SK-N-SH (cell line): ENCODE measurements at regions not wholly inside any gene's neighbourhood (a gene's known extent, or its start where the extent isn't known, plus 50 kb on each side); places are given as distances from the start of the nearest gene placed in this dataset.

Source experiments
- CTCF ChIA-PET: fragments of 300-600, 350-600 bp; formaldehyde crosslinking; extraction: SDS; loops from one replicate; lab custom pipeline; 2021; lab: Yijun Ruan, JAX
- POLR2A ChIA-PET: fragments of 350-600 bp; sonication (Branson Sonifier 250); formaldehyde crosslinking; extraction: SDS; loops from one replicate; lab custom pipeline; 2020; ENCODE audit warnings: antibody characterized with exemption, inconsistent platforms; lab: Yijun Ruan, JAX
- DNase-seq: peaks from one replicate; pipeline ENCODE4 v3.0.0; 2012
- H2AFZ ChIP-seq: fragments of 200-600 bp; sonication (generic); 2 replicates; pipeline ENCODE4 v1.8.1; 2016; ENCODE audit warnings: antibody characterized with exemption, mild to moderate bottlenecking, low read depth
- H3F3A ChIP-seq: fragments of 200-600 bp; sonication (generic); replicated peaks from 2 replicates; pipeline ENCODE3; 2016; ENCODE audit warnings: antibody characterized with exemption, mild to moderate bottlenecking; ENCODE audit not compliant: insufficient read depth
- H3K27ac ChIP-seq, 2 experiments: fragments of 200-500 bp in 1 of 2; fragments of 200-600 bp in 1 of 2; sonication (Bioruptor generic) in 1 of 2; sonication (generic), shearing (Covaris generic) in 1 of 2; 2 replicates each; pipeline versions ENCODE4 v1.5.1 to v1.6.1; 2014 to 2016; ENCODE audit warnings: low read depth in 2 of 2, inconsistent platforms in 1 of 2, low read length in 1 of 2, mild to moderate bottlenecking in 1 of 2, mixed read lengths in 1 of 2
- H3K27me3 ChIP-seq: fragments of 200-600 bp; sonication (generic), shearing (Covaris generic); 2 replicates; pipeline ENCODE4 v1.6.1; 2016; ENCODE audit warnings: mixed run types; ENCODE audit not compliant: insufficient read depth
- H3K36me3 ChIP-seq, 2 experiments: fragments of 200-500 bp in 1 of 2; fragments of 200-600 bp in 1 of 2; sonication (Bioruptor generic) in 1 of 2; sonication (generic) in 1 of 2; replicated peaks in 1 of 2; 2 replicates each; pipeline versions ENCODE3 to v1.5.1; 2014 to 2016; ENCODE audit warnings: low read length in 1 of 2, mild to moderate bottlenecking in 1 of 2; ENCODE audit not compliant: insufficient read depth in 2 of 2, control insufficient read depth in 1 of 2
- H3K4me1 ChIP-seq, 2 experiments: fragments of 200-500 bp in 1 of 2; fragments of 200-600 bp in 1 of 2; sonication (Bioruptor generic) in 1 of 2; sonication (generic), shearing (Covaris generic) in 1 of 2; 2 replicates each; pipeline versions ENCODE4 v1.5.1 to v1.6.1; 2014 to 2016; ENCODE audit warnings: low read depth in 1 of 2, low read length in 1 of 2, mixed run types in 1 of 2; ENCODE audit not compliant: insufficient read depth in 2 of 2, control insufficient read depth in 1 of 2
- H3K4me2 ChIP-seq: fragments of 200-600 bp; sonication (generic), shearing (Covaris generic); 2 replicates; pipeline ENCODE4 v1.6.1; 2017; ENCODE audit warnings: mixed run types
- H3K4me3 ChIP-seq, 2 experiments: fragments of 200-500 bp in 1 of 2; fragments of 200-600 bp in 1 of 2; sonication (Bioruptor generic) in 1 of 2; sonication (generic), shearing (Covaris generic) in 1 of 2; 2 replicates each; pipeline versions ENCODE4 v1.5.1 to v1.8.1; 2014 to 2016; ENCODE audit warnings: low read depth in 2 of 2, inconsistent platforms in 1 of 2, low read length in 1 of 2, mild to moderate bottlenecking in 1 of 2, mixed read lengths in 1 of 2, moderate library complexity in 1 of 2
- H3K79me2 ChIP-seq: fragments of 200-600 bp; sonication (generic); 2 replicates; pipeline ENCODE4 v1.8.1; 2017; ENCODE audit warnings: mild to moderate bottlenecking; ENCODE audit not compliant: insufficient read depth
- H3K9ac ChIP-seq: fragments of 200-600 bp; sonication (generic); 2 replicates; pipeline ENCODE4 v1.6.1; 2017; ENCODE audit warnings: mixed run types
- H3K9me2 ChIP-seq: fragments of 200-600 bp; sonication (generic); 2 replicates; pipeline ENCODE4 v1.6.1; 2017; ENCODE audit warnings: mixed run types
- H3K9me3 ChIP-seq: fragments of 200-600 bp; sonication (generic); 2 replicates; pipeline ENCODE4 v1.6.1; 2017; ENCODE audit warnings: mixed run types, mild to moderate bottlenecking, moderate library complexity
- H4K20me1 ChIP-seq: fragments of 200-600 bp; sonication (generic); 2 replicates; pipeline ENCODE4 v1.6.1; 2017; ENCODE audit warnings: mild to moderate bottlenecking, mixed run types; ENCODE audit not compliant: insufficient read depth
- CTCF ChIP-seq: fragments of 200-600 bp; sonication (generic); IDR thresholded peaks from 2 replicates; pipeline ENCODE4 v1.6.1; 2017; ENCODE audit warnings: antibody characterized with exemption, mild to moderate bottlenecking, moderate library complexity
- ELF1 ChIP-seq: IDR thresholded peaks from 2 replicates; pipeline ENCODE4 v1.4.0; 2012
- FOXJ3 ChIP-seq: sonication (generic); formaldehyde crosslinking; IDR thresholded peaks from 2 replicates; pipeline ENCODE4 v1.5.1; 2020; ENCODE audit warnings: mild to moderate bottlenecking, missing genetic modification reagents
- GABPA ChIP-seq: IDR thresholded peaks from 2 replicates; pipeline ENCODE4 v1.4.0; 2012; ENCODE audit warnings: low read depth, mild to moderate bottlenecking
- GATA2 ChIP-seq: sonication (generic); formaldehyde crosslinking; IDR thresholded peaks from 2 replicates; pipeline ENCODE4 v1.5.0; 2020; ENCODE audit warnings: mild to moderate bottlenecking, missing genetic modification reagents
- JUND ChIP-seq: IDR thresholded peaks from 2 replicates; pipeline ENCODE4 v1.4.0; 2012
- MAX ChIP-seq: IDR thresholded peaks from 2 replicates; pipeline ENCODE4 v1.4.0; 2012; ENCODE audit warnings: low read depth
- MXI1 ChIP-seq: IDR thresholded peaks from 2 replicates; pipeline ENCODE4 v1.6.1; 2012; ENCODE audit warnings: mild to moderate bottlenecking, low read depth, low read length, improper control_type of control experiment
- RAD21 ChIP-seq: IDR thresholded peaks from 2 replicates; pipeline ENCODE4 v1.6.1; 2012; ENCODE audit warnings: mild to moderate bottlenecking, low read length
- RCOR1 ChIP-seq: fragments of 150-350 bp; IDR thresholded peaks from 2 replicates; pipeline ENCODE4 v1.6.1; 2017; ENCODE audit warnings: antibody characterized with exemption, low read length
- RFX5 ChIP-seq: IDR thresholded peaks from 2 replicates; pipeline ENCODE4 v1.6.1; 2012; ENCODE audit warnings: mild to moderate bottlenecking, improper control_type of control experiment, low read length
- RXRA ChIP-seq: IDR thresholded peaks from 2 replicates; pipeline ENCODE4 v1.4.0; 2012; ENCODE audit warnings: low read depth, mild to moderate bottlenecking, borderline replicate concordance
- TCF12 ChIP-seq: IDR thresholded peaks from 2 replicates; pipeline ENCODE4 v1.4.0; 2012
- YY1 ChIP-seq: IDR thresholded peaks from 2 replicates; pipeline ENCODE4 v1.4.0; 2012; ENCODE audit warnings: low read depth, mild to moderate bottlenecking
- ZBTB33 ChIP-seq: IDR thresholded peaks from 2 replicates; pipeline ENCODE4 v1.4.0; 2012; ENCODE audit warnings: low read depth, borderline replicate concordance
- WGBS: methylation state at CpG from one replicate; pipeline ENCODE4 v1.1.6; 2017; ENCODE audit warnings: low lambda C conversion rate; 5-methylcytosine and 5-hydroxymethylcytosine counted together

- WGBS: 34% methylated on average over 14 of the region's 14 CpGs
- ChIA-PET POLR2A (no interaction called here), CTCF (interaction anchor here (1.3 kb wide), 1 partner anchor 214 kb away, joined by 3 read pairs; no protein-coding TSS in a partner anchor)
- H3K4me1 ChIP-seq: peaks cover 0 to 8% of the 10 kb centered on the region in 2 experiments; a peak in 2 of 4 replicates
- peak; percentile 85 for TF ChIP-seq MXI1
- peak; percentile 63 for TF ChIP-seq MAX
- no peak for TF ChIP-seq CTCF
- TF ChIP-seq RFX5: no peak
- TF ChIP-seq GABPA: no peak
- no peak overlapping the region for H3K9ac ChIP-seq
- H3K27ac ChIP-seq: peak overlapping the region in 1 of 2 experiments; percentile 14; a peak in 1 of 4 replicates
- H3K9me2 ChIP-seq: no peaks in the 10 kb centered on the region
- H3K36me3 ChIP-seq: no peaks in the 10 kb centered on the region
- H2AFZ ChIP-seq: peak overlapping the region; percentile 77
- DNase-seq: peak; percentile 56
- H3K9me3 ChIP-seq: no peaks in the 10 kb centered on the region
- no peaks in the 10 kb centered on the region for H3K79me2 ChIP-seq
- peaks cover 10% of the 10 kb centered on the region for H3F3A ChIP-seq
- H3K4me3 ChIP-seq: peak overlapping the region; percentile 31 to 43; a peak in 3 of 4 replicates
- no peaks in the 10 kb centered on the region for H4K20me1 ChIP-seq
- H3K27me3 ChIP-seq: no peaks in the 10 kb centered on the region
- H3K4me2 ChIP-seq: peak overlapping the region; percentile 33
These were observed 110.4 kb upstream of the RAB27B start for GRCh38 chr18:54717673-54718407.

GRCh38 chr18:54718408-54718773 is 109.9 kb upstream of the RAB27B start:
- no peaks in the 10 kb centered on the region for H3K79me2 ChIP-seq
- H3K4me2 ChIP-seq: peak overlapping the region; percentile 33; the same call in 1 of the 2 replicates
- peaks cover 0 to 8% of the 10 kb centered on the region in 2 experiments; a peak in 2 of 4 replicates for H3K4me1 ChIP-seq
- H3F3A ChIP-seq: peaks cover 10% of the 10 kb centered on the region
- H3K36me3 ChIP-seq: no peaks in the 10 kb centered on the region
- ChIA-PET CTCF (interaction anchor here (1.3 kb wide), 1 partner anchor 213 kb away, joined by 3 read pairs; no protein-coding TSS in a partner anchor), POLR2A (no interaction called here)
- no peak for DNase-seq
- peak overlapping the region; percentile 31 to 43; a peak in 3 of 4 replicates for H3K4me3 ChIP-seq
- no peak overlapping the region; a peak in 1 of 4 replicates for H3K27ac ChIP-seq
- no peak overlapping the region for H2AFZ ChIP-seq
- 38% methylated on average over 1 of the region's 1 CpG for whole genome bisulfite sequencing
- H4K20me1 ChIP-seq: no peaks in the 10 kb centered on the region
- H3K9me2 ChIP-seq: no peaks in the 10 kb centered on the region
- H3K27me3 ChIP-seq: no peaks in the 10 kb centered on the region
- TF ChIP-seq RAD21 (no peak), RCOR1 (no peak)
- H3K9me3 ChIP-seq: no peaks in the 10 kb centered on the region
- H3K9ac ChIP-seq: no peak overlapping the region

- no peaks in the 10 kb centered on the region for H3K79me2 ChIP-seq
- no peaks in the 10 kb centered on the region for H3K9me3 ChIP-seq
- H3K9ac ChIP-seq: no peak overlapping the region
- peaks cover 0 to 8% of the 10 kb centered on the region in 2 experiments; a peak in 2 of 4 replicates for H3K4me1 ChIP-seq
- ChIA-PET POLR2A (no interaction called here), CTCF (interaction anchor here (1.2 kb wide), 1 partner anchor 21 kb away, joined by 3 read pairs; no protein-coding TSS in a partner anchor)
- WGBS: 70% methylated on average over 1 of the region's 1 CpG
- peak overlapping the region in 1 of 2 experiments; percentile 29; a peak in 1 of 4 replicates for H3K27ac ChIP-seq
- H3K36me3 ChIP-seq: no peaks in the 10 kb centered on the region
- H4K20me1 ChIP-seq: no peaks in the 10 kb centered on the region
- H3K27me3 ChIP-seq: no peaks in the 10 kb centered on the region
- H3K9me2 ChIP-seq: no peaks in the 10 kb centered on the region
- DNase-seq: no peak
- no peak for TF ChIP-seq RFX5
- TF ChIP-seq YY1: no peak
- no peak for TF ChIP-seq ZBTB33
- no peak for TF ChIP-seq RXRA
- TF ChIP-seq RAD21: no peak
- no peak for TF ChIP-seq JUND
- TF ChIP-seq TCF12: no peak
- no peak for TF ChIP-seq GATA2 (CRISPR knock-in tag)
- no peak for TF ChIP-seq RCOR1
- TF ChIP-seq ELF1: no peak
- TF ChIP-seq FOXJ3 (CRISPR knock-in tag): no peak
- H3K4me3 ChIP-seq: no peak overlapping the region; a peak in 1 of 4 replicates
- H3F3A ChIP-seq: peaks cover 10% of the 10 kb centered on the region
- no peak overlapping the region for H2AFZ ChIP-seq
- H3K4me2 ChIP-seq: no peak overlapping the region
These were observed 107.7 kb upstream of the RAB27B start for GRCh38 chr18:54720620-54721019.
